ENCODE measurements at regions not wholly inside any gene's neighbourhood (a gene's known extent, or its start where the extent isn't known, plus 50 kb on each side); places are given as distances from the start of the nearest gene placed in this dataset.

- no peaks in the 10 kb centered on the region for H3K4me1 ChIP-seq (ENCODE audit: control insufficient read depth, insufficient read depth, low read length, unreplicated experiment)
- peaks cover 9% of the 10 kb centered on the region; the same call in 1 of the 2 replicates for H3K27me3 ChIP-seq (ENCODE audit: insufficient read depth, low read length)
- no peaks in the 10 kb centered on the region for H3K79me2 ChIP-seq (ENCODE audit: control insufficient read depth, insufficient read depth, low read length, unreplicated experiment)
- no peaks in the 10 kb centered on the region for H3K36me3 ChIP-seq (ENCODE audit: insufficient read depth, low read length)
- no peak overlapping the region for H3K27ac ChIP-seq (ENCODE audit: low read depth, low read length)
- H3K4me3 ChIP-seq (ENCODE audit: low read depth, low read length) = no peak overlapping the region
- H2AFZ ChIP-seq (ENCODE audit: low read length, unreplicated experiment) = no peak overlapping the region
Observed at GRCh38 chr20:61002090-61002489, 250.0 kb upstream of the CDH4 start.

DNA sequence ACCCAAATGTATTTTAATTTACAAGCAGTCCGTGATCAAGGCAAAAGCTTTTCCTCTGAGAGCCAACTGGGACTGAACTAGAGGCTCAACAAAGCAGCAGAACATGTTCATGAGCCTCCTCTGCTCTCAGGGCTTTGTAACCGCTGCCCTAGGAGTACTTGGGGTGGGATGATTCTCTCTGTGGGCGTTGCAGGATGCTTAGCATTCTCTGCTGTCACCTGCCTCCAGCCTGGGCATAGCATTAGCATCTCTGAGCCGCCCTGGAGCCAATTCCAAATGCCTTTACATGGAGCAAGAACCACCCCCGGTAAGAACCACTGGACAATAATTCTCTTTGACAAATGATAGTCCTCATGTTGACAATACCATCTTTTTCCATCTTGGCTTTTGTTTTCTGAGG is 237.6 kb upstream of the CDH4 start:
- no peak overlapping the region for H3K4me3 ChIP-seq (ENCODE audit: low read depth, low read length)
- no peaks in the 10 kb centered on the region for H3K4me1 ChIP-seq (ENCODE audit: control insufficient read depth, insufficient read depth, low read length, unreplicated experiment)
- H3K36me3 ChIP-seq (ENCODE audit: insufficient read depth, low read length) = no peaks in the 10 kb centered on the region
- no peak overlapping the region for H3K27ac ChIP-seq (ENCODE audit: low read depth, low read length)
- no peak overlapping the region for H2AFZ ChIP-seq (ENCODE audit: low read length, unreplicated experiment)
- H3K27me3 ChIP-seq (ENCODE audit: insufficient read depth, low read length) = peaks cover 3% of the 10 kb centered on the region; the same call in 1 of the 2 replicates
- H3K79me2 ChIP-seq (ENCODE audit: control insufficient read depth, insufficient read depth, low read length, unreplicated experiment) = no peaks in the 10 kb centered on the region

DNA sequence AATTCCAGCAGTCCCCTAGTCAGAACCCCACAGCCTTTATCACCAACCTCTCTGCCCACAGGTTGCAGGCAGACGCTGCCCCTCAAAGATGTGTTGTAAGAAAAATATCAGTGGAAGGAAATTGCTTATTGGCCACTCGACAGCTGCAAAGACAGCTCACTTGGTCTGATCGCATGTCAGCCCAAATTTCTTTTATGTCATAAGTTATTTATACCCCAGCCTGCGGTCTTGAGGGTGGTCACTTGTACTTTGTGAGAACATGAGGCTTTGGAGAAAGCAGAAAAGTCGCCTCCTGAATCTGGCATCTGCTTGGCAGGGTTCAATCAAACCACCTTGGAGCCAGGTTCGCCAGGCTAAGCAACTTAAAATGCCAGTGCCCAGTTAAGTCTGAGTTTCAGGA is 236.5 kb upstream of the CDH4 start:
- H3K4me1 ChIP-seq (ENCODE audit: control insufficient read depth, insufficient read depth, low read length, unreplicated experiment) = no peaks in the 10 kb centered on the region
- no peaks in the 10 kb centered on the region for H3K36me3 ChIP-seq (ENCODE audit: insufficient read depth, low read length)
- H3K27me3 ChIP-seq (ENCODE audit: insufficient read depth, low read length) = peaks cover 3% of the 10 kb centered on the region; the same call in 1 of the 2 replicates
- H3K27ac ChIP-seq (ENCODE audit: low read depth, low read length) = no peak overlapping the region
- H3K79me2 ChIP-seq (ENCODE audit: control insufficient read depth, insufficient read depth, low read length, unreplicated experiment) = no peaks in the 10 kb centered on the region
- no peak overlapping the region for H3K4me3 ChIP-seq (ENCODE audit: low read depth, low read length)
- no peak overlapping the region for H2AFZ ChIP-seq (ENCODE audit: low read length, unreplicated experiment)

GRCh38 chr20:61019322-61019721 is 232.7 kb upstream of the CDH4 start:
- Histone ChIP-seq H3K79me2 (ENCODE audit: control insufficient read depth, insufficient read depth, low read length, unreplicated experiment) (no peaks in the 10 kb centered on the region), H3K27me3 (ENCODE audit: insufficient read depth, low read length) (peaks cover 3% of the 10 kb centered on the region; the same call in 1 of the 2 replicates), H3K27ac (ENCODE audit: low read depth, low read length) (no peak overlapping the region), H3K4me1 (ENCODE audit: control insufficient read depth, insufficient read depth, low read length, unreplicated experiment) (no peaks in the 10 kb centered on the region), H3K36me3 (ENCODE audit: insufficient read depth, low read length) (no peaks in the 10 kb centered on the region), H2AFZ (ENCODE audit: low read length, unreplicated experiment) (no peak overlapping the region), H3K4me3 (ENCODE audit: low read depth, low read length) (no peak overlapping the region)

DNA sequence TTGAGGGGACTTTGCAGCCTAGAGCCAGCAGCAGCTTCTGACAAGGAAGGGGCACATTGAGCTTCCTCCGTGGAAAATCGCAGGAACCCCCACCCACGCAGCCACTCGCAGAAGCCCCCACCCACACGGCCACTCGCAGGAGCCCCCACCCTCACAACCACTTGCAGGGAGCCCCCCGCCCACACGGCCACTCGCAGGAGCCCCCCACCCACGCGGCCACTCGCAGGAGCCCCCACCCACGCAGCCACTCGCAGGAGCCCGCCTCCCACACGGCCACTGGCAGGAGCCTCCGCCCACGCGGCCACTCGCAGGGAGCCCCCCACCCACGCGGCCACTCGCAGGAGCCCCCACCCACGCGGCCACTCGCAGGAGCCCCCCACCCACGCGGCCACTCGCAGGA is 228.4 kb upstream of the CDH4 start:
- Histone ChIP-seq H3K27me3 (ENCODE audit: insufficient read depth, low read length) (no peaks in the 10 kb centered on the region), H3K4me1 (ENCODE audit: control insufficient read depth, insufficient read depth, low read length, unreplicated experiment) (no peaks in the 10 kb centered on the region), H2AFZ (ENCODE audit: low read length, unreplicated experiment) (no peak overlapping the region), H3K79me2 (ENCODE audit: control insufficient read depth, insufficient read depth, low read length, unreplicated experiment) (no peaks in the 10 kb centered on the region), H3K36me3 (ENCODE audit: insufficient read depth, low read length) (no peaks in the 10 kb centered on the region), H3K4me3 (ENCODE audit: low read depth, low read length) (no peak overlapping the region), H3K27ac (ENCODE audit: low read depth, low read length) (no peak overlapping the region)

- H3K79me2 ChIP-seq (ENCODE audit: control insufficient read depth, insufficient read depth, low read length, unreplicated experiment) = no peaks in the 10 kb centered on the region
- no peaks in the 10 kb centered on the region for H3K36me3 ChIP-seq (ENCODE audit: insufficient read depth, low read length)
- no peaks in the 10 kb centered on the region for H3K4me1 ChIP-seq (ENCODE audit: control insufficient read depth, insufficient read depth, low read length, unreplicated experiment)
- no peaks in the 10 kb centered on the region for H3K27me3 ChIP-seq (ENCODE audit: insufficient read depth, low read length)
- H3K4me3 ChIP-seq (ENCODE audit: low read depth, low read length) = no peak overlapping the region
- H2AFZ ChIP-seq (ENCODE audit: low read length, unreplicated experiment) = no peak overlapping the region
- H3K27ac ChIP-seq (ENCODE audit: low read depth, low read length) = no peak overlapping the region
Observed at GRCh38 chr20:61024390-61024789, 227.7 kb upstream of the CDH4 start.

- H3K36me3 ChIP-seq (ENCODE audit: insufficient read depth, low read length) = no peaks in the 10 kb centered on the region
- no peak overlapping the region for H3K27ac ChIP-seq (ENCODE audit: low read depth, low read length)
- H3K79me2 ChIP-seq (ENCODE audit: control insufficient read depth, insufficient read depth, low read length, unreplicated experiment) = no peaks in the 10 kb centered on the region
- H3K4me1 ChIP-seq (ENCODE audit: control insufficient read depth, insufficient read depth, low read length, unreplicated experiment) = no peaks in the 10 kb centered on the region
- H3K4me3 ChIP-seq (ENCODE audit: low read depth, low read length) = no peak overlapping the region
- H3K27me3 ChIP-seq (ENCODE audit: insufficient read depth, low read length) = no peaks in the 10 kb centered on the region
- no peak overlapping the region for H2AFZ ChIP-seq (ENCODE audit: low read length, unreplicated experiment)
Observed at GRCh38 chr20:61025536-61025935, 226.5 kb upstream of the CDH4 start.

DNA sequence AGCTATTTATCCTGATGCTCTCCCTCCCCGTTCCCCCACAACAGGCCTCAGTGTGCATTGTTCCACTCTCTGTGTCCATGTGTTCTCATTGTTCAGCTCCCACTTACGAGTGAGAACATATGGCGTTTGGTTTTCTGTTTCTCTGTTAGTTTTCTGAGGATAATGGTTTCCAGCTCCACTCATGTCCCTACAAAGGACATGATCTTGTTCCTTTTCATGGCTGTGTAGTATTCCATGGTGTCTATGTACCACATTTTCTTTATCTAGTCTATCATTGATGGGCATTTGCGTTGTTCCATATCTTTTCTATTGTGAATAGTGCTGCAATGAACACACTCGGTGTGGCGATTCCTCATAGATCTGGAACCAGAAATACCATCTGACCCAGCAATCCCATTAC is 225.9 kb upstream of the CDH4 start:
- H3K36me3 ChIP-seq (ENCODE audit: insufficient read depth, low read length) = no peaks in the 10 kb centered on the region
- no peaks in the 10 kb centered on the region for H3K27me3 ChIP-seq (ENCODE audit: insufficient read depth, low read length)

GRCh38 chr20:61026731-61027130 is 225.3 kb upstream of the CDH4 start:
- Histone ChIP-seq H3K27ac (ENCODE audit: low read depth, low read length) (no peak overlapping the region), H3K27me3 (ENCODE audit: insufficient read depth, low read length) (no peaks in the 10 kb centered on the region), H3K4me1 (ENCODE audit: control insufficient read depth, insufficient read depth, low read length, unreplicated experiment) (no peaks in the 10 kb centered on the region), H2AFZ (ENCODE audit: low read length, unreplicated experiment) (no peak overlapping the region), H3K36me3 (ENCODE audit: insufficient read depth, low read length) (no peaks in the 10 kb centered on the region), H3K79me2 (ENCODE audit: control insufficient read depth, insufficient read depth, low read length, unreplicated experiment) (no peaks in the 10 kb centered on the region), H3K4me3 (ENCODE audit: low read depth, low read length) (no peak overlapping the region)

More for the DNA sequence above, 225.9 kb upstream of the CDH4 start:
- H3K4me3 ChIP-seq (ENCODE audit: low read depth, low read length) = no peak overlapping the region
- H3K4me1 ChIP-seq (ENCODE audit: control insufficient read depth, insufficient read depth, low read length, unreplicated experiment) = no peaks in the 10 kb centered on the region
- H3K27ac ChIP-seq (ENCODE audit: low read depth, low read length) = no peak overlapping the region
- no peaks in the 10 kb centered on the region for H3K79me2 ChIP-seq (ENCODE audit: control insufficient read depth, insufficient read depth, low read length, unreplicated experiment)
- no peak overlapping the region for H2AFZ ChIP-seq (ENCODE audit: low read length, unreplicated experiment)

- Histone ChIP-seq H3K79me2 (ENCODE audit: control insufficient read depth, insufficient read depth, low read length, unreplicated experiment) (no peaks in the 10 kb centered on the region), H3K4me1 (ENCODE audit: control insufficient read depth, insufficient read depth, low read length, unreplicated experiment) (no peaks in the 10 kb centered on the region), H3K36me3 (ENCODE audit: insufficient read depth, low read length) (no peaks in the 10 kb centered on the region), H3K27me3 (ENCODE audit: insufficient read depth, low read length) (no peaks in the 10 kb centered on the region), H3K4me3 (ENCODE audit: low read depth, low read length) (no peak overlapping the region), H2AFZ (ENCODE audit: low read length, unreplicated experiment) (no peak overlapping the region), H3K27ac (ENCODE audit: low read depth, low read length) (no peak overlapping the region)
Observed at GRCh38 chr20:61027218-61027617, 224.8 kb upstream of the CDH4 start.

- Histone ChIP-seq H3K4me1 (ENCODE audit: control insufficient read depth, insufficient read depth, low read length, unreplicated experiment) (no peaks in the 10 kb centered on the region), H3K36me3 (ENCODE audit: insufficient read depth, low read length) (no peaks in the 10 kb centered on the region), H3K27me3 (ENCODE audit: insufficient read depth, low read length) (no peaks in the 10 kb centered on the region), H2AFZ (ENCODE audit: low read length, unreplicated experiment) (no peak overlapping the region), H3K27ac (ENCODE audit: low read depth, low read length) (no peak overlapping the region), H3K4me3 (ENCODE audit: low read depth, low read length) (no peak overlapping the region), H3K79me2 (ENCODE audit: control insufficient read depth, insufficient read depth, low read length, unreplicated experiment) (no peaks in the 10 kb centered on the region)
Observed at GRCh38 chr20:61030130-61030529, 221.9 kb upstream of the CDH4 start.

Data from ACC112 (cell line).